ENCODE measurements at regions not wholly inside any gene's neighbourhood (a gene's known extent, or its start where the extent isn't known, plus 50 kb on each side); places are given as distances from the start of the nearest gene placed in this dataset.

DNA sequence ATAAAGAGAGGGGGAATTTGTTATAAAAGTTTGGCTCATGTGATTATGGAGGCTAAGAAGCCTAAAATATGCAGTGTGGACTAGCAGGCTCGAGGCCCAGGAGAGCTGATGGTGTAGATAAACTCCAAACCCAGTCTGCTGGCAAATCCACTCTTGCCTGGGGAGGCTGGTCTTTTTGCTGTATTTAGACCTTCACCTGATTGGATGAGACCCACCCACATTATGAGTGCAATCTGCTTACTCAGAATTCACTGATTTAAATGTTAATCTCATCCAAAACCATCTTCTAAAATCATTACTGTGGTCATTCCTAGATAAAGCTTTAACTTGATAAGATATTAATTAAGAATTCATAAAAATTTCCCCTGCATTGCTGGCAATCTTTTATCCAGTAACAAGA is 473.2 kb downstream of the TMA16 start:
- no peaks in the 10 kb centered on the region for H4K20me1 ChIP-seq (ENCODE audit: insufficient read depth)
- no peaks in the 10 kb centered on the region for H3K79me2 ChIP-seq (replicated peaks; ENCODE audit: insufficient read depth, low read length)
- no peak overlapping the region for H3K4me3 ChIP-seq (ENCODE audit: low read length)
- H2AFZ ChIP-seq (ENCODE audit: low read depth, low read length) = no peak overlapping the region
- H3K27ac ChIP-seq (ENCODE audit: low read length) = no peak overlapping the region
- H3F3A ChIP-seq (ENCODE audit: insufficient read depth, low read length, poor library complexity, severe bottlenecking) = no peaks in the 10 kb centered on the region
- TF ChIP-seq, protein P1, sequence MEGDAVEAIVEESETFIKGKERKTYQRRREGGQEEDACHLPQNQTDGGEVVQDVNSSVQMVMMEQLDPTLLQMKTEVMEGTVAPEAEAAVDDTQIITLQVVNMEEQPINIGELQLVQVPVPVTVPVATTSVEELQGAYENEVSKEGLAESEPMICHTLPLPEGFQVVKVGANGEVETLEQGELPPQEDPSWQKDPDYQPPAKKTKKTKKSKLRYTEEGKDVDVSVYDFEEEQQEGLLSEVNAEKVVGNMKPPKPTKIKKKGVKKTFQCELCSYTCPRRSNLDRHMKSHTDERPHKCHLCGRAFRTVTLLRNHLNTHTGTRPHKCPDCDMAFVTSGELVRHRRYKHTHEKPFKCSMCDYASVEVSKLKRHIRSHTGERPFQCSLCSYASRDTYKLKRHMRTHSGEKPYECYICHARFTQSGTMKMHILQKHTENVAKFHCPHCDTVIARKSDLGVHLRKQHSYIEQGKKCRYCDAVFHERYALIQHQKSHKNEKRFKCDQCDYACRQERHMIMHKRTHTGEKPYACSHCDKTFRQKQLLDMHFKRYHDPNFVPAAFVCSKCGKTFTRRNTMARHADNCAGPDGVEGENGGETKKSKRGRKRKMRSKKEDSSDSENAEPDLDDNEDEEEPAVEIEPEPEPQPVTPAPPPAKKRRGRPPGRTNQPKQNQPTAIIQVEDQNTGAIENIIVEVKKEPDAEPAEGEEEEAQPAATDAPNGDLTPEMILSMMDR (IDR thresholded peaks at IDR 0.05; ENCODE audit: poor library complexity, severe bottlenecking) = no peak
- no peak for TF ChIP-seq REST (IDR thresholded peaks at IDR 0.05; ENCODE audit: borderline replicate concordance)
- no peak for TF ChIP-seq RAD21 (conservative IDR thresholded peaks at IDR 0.05)
- no peak for TF ChIP-seq EP300 (conservative IDR thresholded peaks at IDR 0.05; ENCODE audit: poor library complexity, severe bottlenecking)
- TF ChIP-seq POLR2AphosphoS5 (IDR thresholded peaks at IDR 0.05) = no peak
- no peak for TF ChIP-seq EZH2 (IDR thresholded peaks at IDR 0.05; ENCODE audit: borderline replicate concordance, insufficient read depth, low read length, poor library complexity, severe bottlenecking)
- TF ChIP-seq TAF1 (IDR thresholded peaks at IDR 0.05; ENCODE audit: low read depth) = no peak
- H3K4me2 ChIP-seq (ENCODE audit: low read length) = no peak overlapping the region
- H3K27me3 ChIP-seq (ENCODE audit: insufficient read depth, low read depth, low read length) = no peaks in the 10 kb centered on the region
- H3K9me2 ChIP-seq (ENCODE audit: insufficient read depth, low read length) = no peaks in the 10 kb centered on the region
- H3K9me3 ChIP-seq (ENCODE audit: low read length) = no peaks in the 10 kb centered on the region
- H3K36me3 ChIP-seq (ENCODE audit: insufficient read depth, low read length) = no peaks in the 10 kb centered on the region
- no peak overlapping the region for H3K9ac ChIP-seq (ENCODE audit: low read length)

DNA sequence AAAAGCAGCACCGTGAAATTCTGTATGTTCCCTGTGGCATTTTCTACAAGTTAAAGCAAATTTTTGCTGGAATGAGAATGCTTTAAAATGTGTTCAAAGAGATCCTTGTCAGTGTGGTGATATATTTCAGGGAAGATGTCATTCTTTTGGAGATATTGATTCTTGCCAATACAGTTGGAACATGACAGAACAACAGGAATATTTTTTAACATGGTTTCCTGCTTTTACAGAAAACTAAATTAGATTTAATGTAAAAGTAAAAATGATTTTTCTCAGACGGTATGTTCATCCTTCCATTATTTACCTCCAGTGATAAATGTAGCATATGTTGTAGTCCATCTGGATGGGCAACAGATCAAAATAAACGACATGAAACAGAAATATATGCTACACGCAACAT is 474.8 kb downstream of the TMA16 start:
- Histone ChIP-seq H3K79me2 (replicated peaks; ENCODE audit: insufficient read depth, low read length) (no peaks in the 10 kb centered on the region), H3K4me2 (ENCODE audit: low read length) (no peak overlapping the region), H4K20me1 (ENCODE audit: insufficient read depth) (no peaks in the 10 kb centered on the region), H3K9me2 (ENCODE audit: insufficient read depth, low read length) (no peaks in the 10 kb centered on the region), H2AFZ (ENCODE audit: low read depth, low read length) (no peak overlapping the region), H3K4me3 (ENCODE audit: low read length) (no peak overlapping the region), H3K27ac (ENCODE audit: low read length) (no peak overlapping the region), H3K9ac (ENCODE audit: low read length) (no peak overlapping the region), H3K27me3 (ENCODE audit: insufficient read depth, low read depth, low read length) (no peaks in the 10 kb centered on the region), H3K36me3 (ENCODE audit: insufficient read depth, low read length) (no peaks in the 10 kb centered on the region), H3K9me3 (ENCODE audit: low read length) (no peaks in the 10 kb centered on the region), H3F3A (ENCODE audit: insufficient read depth, low read length, poor library complexity, severe bottlenecking) (no peaks in the 10 kb centered on the region)
- TF ChIP-seq EP300 (conservative IDR thresholded peaks at IDR 0.05; ENCODE audit: poor library complexity, severe bottlenecking) (no peak), EZH2 (IDR thresholded peaks at IDR 0.05; ENCODE audit: borderline replicate concordance, insufficient read depth, low read length, poor library complexity, severe bottlenecking) (no peak), SMC3 (conservative IDR thresholded peaks at IDR 0.05; ENCODE audit: poor library complexity) (no peak), REST (IDR thresholded peaks at IDR 0.05; ENCODE audit: borderline replicate concordance) (no peak), TAF1 (IDR thresholded peaks at IDR 0.05; ENCODE audit: low read depth) (no peak), RAD21 (conservative IDR thresholded peaks at IDR 0.05) (no peak), MXI1 (conservative IDR thresholded peaks at IDR 0.05; ENCODE audit: poor library complexity, severe bottlenecking) (no peak), POLR2AphosphoS5 (IDR thresholded peaks at IDR 0.05) (no peak)
- TF ChIP-seq, protein P1 (IDR thresholded peaks at IDR 0.05; ENCODE audit: poor library complexity, severe bottlenecking) = no peak
